Esophagus squamous epithelium (tissue), 5 donors: ENCODE measurements at regions not wholly inside any gene's neighbourhood (a gene's known extent, or its start where the extent isn't known, plus 50 kb on each side); places are given as distances from the start of the nearest gene placed in this dataset.

Experiments used
- DNase-seq: peaks from one replicate; lab custom pipeline; 2025; lab: John Stamatoyannopoulos, UW
- H3K27ac ChIP-seq, 4 donors: fragments of 200-600 bp; sonication (generic); one replicate each; pipeline ENCODE4 v1.5.1; 2016 to 2019; ENCODE audit warnings: mild to moderate bottlenecking in 1 of 4
- H3K27me3 ChIP-seq, 4 donors: fragments of 200-600 bp; sonication (generic); 1 replicate in 3 of 4; 2 replicates in 1 of 4; pipeline versions ENCODE4 v1.5.1 to v1.6.0; 2017 to 2021; ENCODE audit warnings: antibody characterized with exemption in 1 of 4
- H3K36me3 ChIP-seq, 3 donors: fragments of 200-600 bp; sonication (generic); one replicate each; pipeline ENCODE4 v1.5.1; 2016 to 2019
- H3K4me1 ChIP-seq, 3 donors: fragments of 200-600 bp; sonication (generic); one replicate each; pipeline ENCODE4 v1.5.1; 2017 to 2019
- H3K4me3 ChIP-seq, 4 donors: fragments of 200-600 bp; sonication (generic); 1 replicate in 3 of 4; 2 replicates in 1 of 4; pipeline ENCODE4 v1.5.1; 2016 to 2019; ENCODE audit warnings: mild to moderate bottlenecking in 2 of 4, moderate library complexity in 1 of 4
- H3K9me3 ChIP-seq, 3 donors: fragments of 200-600 bp; sonication (generic); one replicate each; pipeline ENCODE4 v1.5.1; 2016 to 2019
- CTCF ChIP-seq, 6 experiments: fragments of 450-650 bp in 4 of 6; fragments of 200-600 bp in 2 of 6; sonication (generic) in 2 of 6; IDR thresholded peaks; one replicate each; pipeline ENCODE4 v1.5.1; 2016 to 2019; ENCODE audit warnings: antibody characterized with exemption in 6 of 6, mild to moderate bottlenecking in 4 of 6, moderate library complexity in 4 of 6
- POLR2A ChIP-seq, 4 donors: fragments of 450-650 bp; IDR thresholded peaks; one replicate each; pipeline ENCODE4 v1.6.1; 2017; ENCODE audit warnings: antibody characterized with exemption in 4 of 4, mild to moderate bottlenecking in 4 of 4, moderate library complexity in 3 of 4
- WGBS, 2 donors: methylation state at CpG; one replicate each; pipeline ENCODE4 v1.1.5; 2018; 5-methylcytosine and 5-hydroxymethylcytosine counted together
- intact Hi-C: fragments of 100-400 bp; cut with DNase I; formaldehyde crosslinking; loops from one replicate; pipeline ENCODE4 v1.15.0; 2022
- donor health status: DM: yes; HTN: yes; CAD: no.

GRCh38 chr13:95463531-95463930 lies 89.0 kb upstream of the CLDN10 start:
- no peaks in the 10 kb centered on the region for H3K27me3 ChIP-seq
- no peak for TF ChIP-seq CTCF (IDR thresholded peaks at IDR 0.05)
- TF ChIP-seq POLR2A (IDR thresholded peaks at IDR 0.05), result no peak
- no peaks in the 10 kb centered on the region for H3K4me1 ChIP-seq
- H3K4me3 ChIP-seq, result no peak overlapping the region
- H3K27ac ChIP-seq, result no peak overlapping the region
- peaks cover 0 to 5% (median 4%) of the 10 kb centered on the region in 3 donors for H3K9me3 ChIP-seq
- no peaks in the 10 kb centered on the region for H3K36me3 ChIP-seq
- no peak for DNase-seq
- intact Hi-C loops, result no loop called here

DNA sequence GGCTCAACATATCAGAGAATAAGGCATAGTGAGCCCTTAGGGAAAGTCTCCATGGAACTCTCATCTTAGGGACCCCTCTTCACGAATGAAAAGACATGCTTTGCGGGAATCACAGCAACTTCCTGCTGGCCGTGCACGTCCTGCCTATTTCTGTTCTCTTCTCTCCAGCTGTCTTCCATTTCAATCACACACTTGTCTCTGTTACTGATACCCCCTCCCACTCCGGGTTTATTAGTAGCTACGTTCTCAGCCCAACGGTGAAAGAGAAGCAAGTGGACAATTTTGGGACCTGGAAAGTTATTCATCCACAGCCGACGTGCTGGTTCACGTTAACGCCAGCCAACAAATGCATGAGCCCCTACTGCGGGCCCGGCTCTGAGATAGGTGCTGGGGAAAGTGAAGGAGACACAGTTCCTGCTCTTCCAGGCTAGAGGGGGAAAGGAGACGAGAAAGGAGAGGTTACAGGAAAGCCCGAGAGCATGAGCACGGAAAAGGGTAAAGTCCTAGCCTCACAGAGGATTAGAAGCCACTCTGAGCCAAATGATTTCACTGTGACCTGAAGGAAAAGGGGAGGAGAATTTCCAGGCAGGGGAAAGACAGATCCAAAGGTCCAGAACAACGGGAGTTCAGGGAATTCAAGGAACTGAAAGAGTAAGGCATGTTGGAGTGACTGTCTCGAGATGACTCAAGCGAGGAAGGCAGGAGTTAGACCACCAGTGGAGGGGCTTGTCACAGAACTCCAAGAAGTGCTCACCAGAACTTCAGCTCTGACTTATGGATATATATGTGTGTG lies 81.8 kb upstream of the CLDN10 start:
- no peak overlapping the region for H3K4me3 ChIP-seq
- no peaks in the 10 kb centered on the region for H3K9me3 ChIP-seq
- no peaks in the 10 kb centered on the region for H3K36me3 ChIP-seq
- WGBS, 2 donors, result 76 to 78% methylated on average over 14 to 19 of the region's 19 CpGs
- H3K27ac ChIP-seq, result no peak overlapping the region
- TF ChIP-seq CTCF (IDR thresholded peaks at IDR 0.05), result no peak
- TF ChIP-seq POLR2A (IDR thresholded peaks at IDR 0.05), result no peak
- intact Hi-C loops, result loop anchor here (10.0 kb wide), 1 partner anchor 286 kb away; no protein-coding TSS in a partner anchor
- H3K27me3 ChIP-seq, result peaks cover 0 to 8% (median 0%) of the 10 kb centered on the region in 4 donors
- no peaks in the 10 kb centered on the region for H3K4me1 ChIP-seq
- DNase-seq, result no peak

- Histone ChIP-seq H3K27ac (no peak overlapping the region), H3K4me1 (no peaks in the 10 kb centered on the region), H3K9me3 (no peaks in the 10 kb centered on the region), H3K36me3 (no peaks in the 10 kb centered on the region), H3K27me3 (peaks cover 0 to 15% (median 0%) of the 10 kb centered on the region in 4 donors), H3K4me3 (no peak overlapping the region)
- intact Hi-C loops, result loop anchor here (10.0 kb wide), 1 partner anchor 287 kb away; no protein-coding TSS in a partner anchor
- TF ChIP-seq CTCF (IDR thresholded peaks at IDR 0.05) (no peak), POLR2A (IDR thresholded peaks at IDR 0.05) (no peak)
- WGBS, 2 donors, result 82 to 83% methylated on average over 2 of the region's 2 CpGs
- DNase-seq, result no peak
These were observed 80.6 kb upstream of the CLDN10 start for GRCh38 chr13:95471960-95472359.

DNA sequence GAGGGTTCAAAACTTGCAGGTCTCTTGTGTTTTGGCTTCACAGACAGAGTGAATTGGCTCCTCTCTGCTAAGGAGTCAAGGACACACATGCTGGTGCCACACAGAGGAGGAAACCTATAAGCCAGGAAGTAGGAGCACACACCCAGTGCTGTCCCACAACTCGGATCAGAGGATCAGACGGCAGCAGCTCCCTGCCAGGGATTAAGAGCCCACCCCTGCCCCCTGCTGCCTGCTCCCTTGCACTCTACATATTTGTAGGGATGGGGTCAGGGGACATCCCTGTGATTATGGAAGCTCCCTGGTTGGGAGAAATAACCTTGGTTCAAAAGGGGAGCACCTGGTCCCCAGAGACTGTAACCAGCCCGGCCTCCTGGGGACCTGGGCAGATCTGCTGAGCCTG lies 77.5 kb upstream of the CLDN10 start:
- Histone ChIP-seq H3K9me3 (no peaks in the 10 kb centered on the region), H3K4me3 (no peak overlapping the region), H3K27ac (no peak overlapping the region), H3K4me1 (peaks cover 0 to 5% (median 4%) of the 10 kb centered on the region in 3 donors), H3K36me3 (no peaks in the 10 kb centered on the region), H3K27me3 (peaks cover 0 to 21% (median 0%) of the 10 kb centered on the region in 4 donors)
- WGBS, 2 donors, result 50 to 67% methylated on average over 1 to 2 of the region's 3 CpGs
- no peak for DNase-seq
- TF ChIP-seq CTCF (IDR thresholded peaks at IDR 0.05) (no peak), POLR2A (IDR thresholded peaks at IDR 0.05) (no peak)
- intact Hi-C loops, result loop anchor here (10.0 kb wide), 1 partner anchor 290 kb away; no protein-coding TSS in a partner anchor

- Histone ChIP-seq H3K9me3 (no peaks in the 10 kb centered on the region), H3K4me3 (no peak overlapping the region), H3K36me3 (no peaks in the 10 kb centered on the region), H3K4me1 (peaks cover 0 to 5% (median 4%) of the 10 kb centered on the region in 3 donors), H3K27ac (no peak overlapping the region), H3K27me3 (peaks cover 0 to 21% (median 0%) of the 10 kb centered on the region in 4 donors)
- intact Hi-C loops, result loop anchor here (10.0 kb wide), 1 partner anchor 292 kb away; no protein-coding TSS in a partner anchor
- TF ChIP-seq CTCF (IDR thresholded peaks at IDR 0.05) (no peak), POLR2A (IDR thresholded peaks at IDR 0.05) (no peak)
- no peak for DNase-seq
- WGBS, 2 donors, result 81 to 85% methylated on average over 6 of the region's 6 CpGs
These were observed 75.3 kb upstream of the CLDN10 start for GRCh38 chr13:95477187-95477586.
